Breast epithelium (tissue), 3 donors: ENCODE measurements at regions not wholly inside any gene's neighbourhood (a gene's known extent, or its start where the extent isn't known, plus 50 kb on each side); places are given as distances from the start of the nearest gene placed in this dataset.

Experiments used
- POLR2A ChIP-seq: fragments of 450-650 bp; IDR thresholded peaks from one replicate; pipeline ENCODE4 v1.6.1; 2016; ENCODE audit warnings: antibody characterized with exemption, mild to moderate bottlenecking, moderate library complexity
- TF ChIP-seq, protein P1 (sequence below), 3 donors: fragments of 450-650 bp; IDR thresholded peaks; one replicate each; pipeline ENCODE4 v1.5.1; 2016 to 2017; ENCODE audit warnings: antibody characterized with exemption in 3 of 3, mild to moderate bottlenecking in 3 of 3, moderate library complexity in 3 of 3

DNA sequence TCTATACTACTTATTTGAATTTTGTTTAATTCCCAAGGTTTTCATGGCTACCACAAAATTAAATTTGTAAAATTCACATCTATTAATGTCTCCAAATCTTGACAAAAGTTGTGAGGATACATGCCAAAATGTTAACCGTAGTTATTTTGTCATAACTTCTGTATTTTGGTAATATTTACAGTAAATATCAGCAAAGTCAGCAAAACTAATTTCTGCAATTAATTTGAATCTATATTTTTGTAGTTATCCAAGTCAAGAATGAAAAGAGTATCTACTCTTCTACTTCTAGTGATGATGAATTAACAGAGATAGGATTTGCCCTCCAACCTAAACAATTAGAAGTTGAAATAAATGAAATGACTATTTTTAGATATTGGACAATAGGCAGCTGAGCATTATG is 238.9 kb downstream of the CYP26B1 start:
- TF ChIP-seq, protein P1, sequence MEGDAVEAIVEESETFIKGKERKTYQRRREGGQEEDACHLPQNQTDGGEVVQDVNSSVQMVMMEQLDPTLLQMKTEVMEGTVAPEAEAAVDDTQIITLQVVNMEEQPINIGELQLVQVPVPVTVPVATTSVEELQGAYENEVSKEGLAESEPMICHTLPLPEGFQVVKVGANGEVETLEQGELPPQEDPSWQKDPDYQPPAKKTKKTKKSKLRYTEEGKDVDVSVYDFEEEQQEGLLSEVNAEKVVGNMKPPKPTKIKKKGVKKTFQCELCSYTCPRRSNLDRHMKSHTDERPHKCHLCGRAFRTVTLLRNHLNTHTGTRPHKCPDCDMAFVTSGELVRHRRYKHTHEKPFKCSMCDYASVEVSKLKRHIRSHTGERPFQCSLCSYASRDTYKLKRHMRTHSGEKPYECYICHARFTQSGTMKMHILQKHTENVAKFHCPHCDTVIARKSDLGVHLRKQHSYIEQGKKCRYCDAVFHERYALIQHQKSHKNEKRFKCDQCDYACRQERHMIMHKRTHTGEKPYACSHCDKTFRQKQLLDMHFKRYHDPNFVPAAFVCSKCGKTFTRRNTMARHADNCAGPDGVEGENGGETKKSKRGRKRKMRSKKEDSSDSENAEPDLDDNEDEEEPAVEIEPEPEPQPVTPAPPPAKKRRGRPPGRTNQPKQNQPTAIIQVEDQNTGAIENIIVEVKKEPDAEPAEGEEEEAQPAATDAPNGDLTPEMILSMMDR (IDR thresholded peaks at IDR 0.05): no peak
- no peak for TF ChIP-seq POLR2A
